ENCODE measurements at regions not wholly inside any gene's neighbourhood (a gene's known extent, or its start where the extent isn't known, plus 50 kb on each side); places are given as distances from the start of the nearest gene placed in this dataset.

DNA sequence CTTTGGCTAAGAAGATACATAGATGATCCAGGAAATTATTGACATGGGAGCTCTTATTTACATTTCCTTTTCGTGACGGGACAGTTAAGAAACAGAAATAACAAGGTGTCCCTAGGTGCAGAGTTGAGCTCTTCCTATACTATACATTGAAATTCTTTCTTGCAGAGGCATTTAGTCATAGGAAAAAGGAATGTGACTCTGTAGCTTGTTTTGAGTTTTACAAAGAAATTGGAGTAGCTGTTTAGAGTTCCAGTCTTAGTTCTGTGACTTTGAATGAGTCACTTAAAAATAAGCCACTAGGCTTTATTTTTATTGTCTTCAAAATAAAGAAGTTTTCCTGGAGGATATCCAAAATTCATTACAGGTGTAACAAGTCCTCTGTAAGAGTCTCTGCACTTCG is 723.5 kb upstream of the SGO1 start:
- H3K27ac Mint-ChIP-seq: no peak overlapping the region
- ChIA-PET POLR2A (no interaction called here), CTCF (no interaction called here)
- no peak for DNase-seq
- H3K4me3 ChIP-seq (ENCODE audit: low read length): no peak overlapping the region
- no peaks in the 10 kb centered on the region for H3K36me3 Mint-ChIP-seq
- no peaks in the 10 kb centered on the region for H3K27me3 Mint-ChIP-seq
- H3K27me3 ChIP-seq (ENCODE audit: insufficient read depth, low read length, poor library complexity, severe bottlenecking): no peaks in the 10 kb centered on the region
- no peaks in the 10 kb centered on the region for H3K4me1 Mint-ChIP-seq
- H3K9me3 ChIP-seq (ENCODE audit: low read length): no peaks in the 10 kb centered on the region
- no peak overlapping the region for H3K27ac ChIP-seq (ENCODE audit: low read depth, low read length)
- no peaks in the 10 kb centered on the region for H3K4me1 ChIP-seq (ENCODE audit: insufficient read depth, low read length)
- no peaks in the 10 kb centered on the region for H3K36me3 ChIP-seq (ENCODE audit: insufficient read depth, low read length)
- peaks cover 7 to 29% (median 11%) of the 10 kb centered on the region in 5 donors for H3K9me3 Mint-ChIP-seq
- H3K4me3 Mint-ChIP-seq: no peak overlapping the region

DNA sequence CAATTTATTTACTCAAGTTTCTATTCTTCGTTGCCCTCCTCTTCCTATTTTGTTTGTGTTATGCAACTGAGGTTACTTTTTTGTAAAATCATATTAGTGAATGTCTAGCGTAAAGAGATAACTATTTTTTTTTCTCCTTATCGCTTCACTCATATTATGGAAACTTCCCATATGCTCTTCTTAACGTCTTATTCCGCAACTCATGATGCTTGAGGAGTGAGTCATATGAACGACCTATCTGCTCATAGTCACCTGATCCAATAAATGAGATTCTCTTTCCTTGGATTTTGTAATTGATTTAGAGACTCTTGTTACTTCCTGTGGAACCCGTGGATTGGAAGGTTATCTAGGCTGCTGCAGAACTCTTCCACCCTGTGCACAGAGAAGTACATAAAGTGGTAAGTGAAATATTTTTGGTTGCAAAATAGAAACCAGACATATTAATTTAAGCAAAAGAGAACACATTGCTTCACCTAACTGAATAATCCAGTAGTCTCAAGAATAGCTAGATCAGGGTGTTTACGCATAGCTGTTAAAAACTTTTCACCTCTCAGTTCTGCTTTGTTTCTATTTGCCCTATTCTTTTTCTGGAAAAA is 719.3 kb upstream of the SGO1 start:
- H3K4me1 Mint-ChIP-seq: no peaks in the 10 kb centered on the region
- no peaks in the 10 kb centered on the region for H3K9me3 ChIP-seq (ENCODE audit: low read length)
- no peaks in the 10 kb centered on the region for H3K4me1 ChIP-seq (ENCODE audit: insufficient read depth, low read length)
- H3K27ac ChIP-seq (ENCODE audit: low read depth, low read length): no peak overlapping the region
- ChIA-PET POLR2A (no interaction called here), CTCF (no interaction called here)
- no peaks in the 10 kb centered on the region for H3K36me3 ChIP-seq (ENCODE audit: insufficient read depth, low read length)
- no peak overlapping the region for H3K4me3 ChIP-seq (ENCODE audit: low read length)
- DNase-seq: no peak
- no peaks in the 10 kb centered on the region for H3K27me3 Mint-ChIP-seq
- H3K27me3 ChIP-seq (ENCODE audit: insufficient read depth, low read length, poor library complexity, severe bottlenecking): no peaks in the 10 kb centered on the region
- no peak overlapping the region for H3K27ac Mint-ChIP-seq
- H3K9me3 Mint-ChIP-seq: peaks cover 6 to 28% (median 15%) of the 10 kb centered on the region in 5 donors
- H3K36me3 Mint-ChIP-seq: no peaks in the 10 kb centered on the region
- no peak overlapping the region for H3K4me3 Mint-ChIP-seq

DNA sequence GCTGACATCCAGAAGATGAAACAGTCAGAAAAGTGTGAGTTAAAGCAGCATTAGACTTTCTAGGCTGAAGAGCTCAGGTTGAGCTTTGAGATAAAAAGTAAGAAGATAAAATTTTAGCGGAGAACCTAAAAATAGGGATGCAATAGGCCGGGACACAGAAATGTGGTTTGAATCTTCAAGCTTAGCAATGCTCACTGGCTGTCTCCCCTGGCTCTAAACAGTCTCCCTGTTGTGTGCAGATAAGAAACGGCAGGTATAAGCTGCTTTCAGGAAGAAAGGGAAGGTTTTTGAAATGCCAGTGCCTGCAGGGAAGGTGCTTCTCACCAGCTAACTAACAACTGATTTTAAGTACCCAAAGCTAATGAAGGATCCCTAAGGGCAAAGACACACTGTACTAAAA is 718.7 kb upstream of the SGO1 start:
- Histone ChIP-seq H3K9me3 (ENCODE audit: low read length) (no peaks in the 10 kb centered on the region), H3K27me3 (ENCODE audit: insufficient read depth, low read length, poor library complexity, severe bottlenecking) (no peaks in the 10 kb centered on the region), H3K36me3 (ENCODE audit: insufficient read depth, low read length) (no peaks in the 10 kb centered on the region), H3K27ac (ENCODE audit: low read depth, low read length) (no peak overlapping the region), H3K4me1 (ENCODE audit: insufficient read depth, low read length) (no peaks in the 10 kb centered on the region), H3K4me3 (ENCODE audit: low read length) (no peak overlapping the region)
- H3K27me3 Mint-ChIP-seq: no peaks in the 10 kb centered on the region
- H3K9me3 Mint-ChIP-seq: peaks cover 12 to 30% (median 20%) of the 10 kb centered on the region in 5 donors
- H3K4me1 Mint-ChIP-seq: no peaks in the 10 kb centered on the region
- no peak for DNase-seq
- H3K27ac Mint-ChIP-seq: no peak overlapping the region
- POLR2A ChIA-PET: no interaction called here
- H3K36me3 Mint-ChIP-seq: no peaks in the 10 kb centered on the region
- CTCF ChIA-PET: no interaction called here
- H3K4me3 Mint-ChIP-seq: no peak overlapping the region

DNA sequence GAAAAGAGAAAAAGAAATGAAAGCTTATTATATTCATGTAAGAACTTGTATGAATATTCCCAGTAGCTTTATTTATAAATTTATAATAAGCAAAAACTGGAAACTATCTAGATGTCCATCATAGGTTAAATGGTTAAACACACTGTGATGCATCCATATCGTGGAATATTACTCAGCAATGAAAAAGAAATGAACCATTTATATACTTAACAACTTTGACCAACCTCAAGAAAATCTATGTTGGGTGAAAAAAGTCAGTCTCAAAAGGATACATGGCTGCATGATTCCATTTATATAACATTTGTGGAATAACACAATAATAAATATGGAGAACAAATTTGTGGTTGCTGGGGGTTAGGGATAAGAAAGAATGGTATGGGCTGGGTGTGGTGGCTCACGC is 713.0 kb upstream of the SGO1 start:
- H3K36me3 ChIP-seq (ENCODE audit: insufficient read depth, low read length): no peaks in the 10 kb centered on the region
- no peaks in the 10 kb centered on the region for H3K4me1 ChIP-seq (ENCODE audit: insufficient read depth, low read length)
- H3K27ac ChIP-seq (ENCODE audit: low read depth, low read length): no peak overlapping the region
- DNase-seq: no peak
- H3K4me1 Mint-ChIP-seq: no peaks in the 10 kb centered on the region
- ChIA-PET CTCF (no interaction called here), POLR2A (no interaction called here)
- H3K27me3 ChIP-seq (ENCODE audit: insufficient read depth, low read length, poor library complexity, severe bottlenecking): no peaks in the 10 kb centered on the region
- H3K27ac Mint-ChIP-seq: no peak overlapping the region
- no peaks in the 10 kb centered on the region for H3K9me3 ChIP-seq (ENCODE audit: low read length)
- no peaks in the 10 kb centered on the region for H3K27me3 Mint-ChIP-seq
- H3K9me3 Mint-ChIP-seq: peaks cover 22 to 46% (median 33%) of the 10 kb centered on the region in 5 donors
- no peak overlapping the region for H3K4me3 Mint-ChIP-seq
- H3K4me3 ChIP-seq (ENCODE audit: low read length): no peak overlapping the region
- no peaks in the 10 kb centered on the region for H3K36me3 Mint-ChIP-seq

DNA sequence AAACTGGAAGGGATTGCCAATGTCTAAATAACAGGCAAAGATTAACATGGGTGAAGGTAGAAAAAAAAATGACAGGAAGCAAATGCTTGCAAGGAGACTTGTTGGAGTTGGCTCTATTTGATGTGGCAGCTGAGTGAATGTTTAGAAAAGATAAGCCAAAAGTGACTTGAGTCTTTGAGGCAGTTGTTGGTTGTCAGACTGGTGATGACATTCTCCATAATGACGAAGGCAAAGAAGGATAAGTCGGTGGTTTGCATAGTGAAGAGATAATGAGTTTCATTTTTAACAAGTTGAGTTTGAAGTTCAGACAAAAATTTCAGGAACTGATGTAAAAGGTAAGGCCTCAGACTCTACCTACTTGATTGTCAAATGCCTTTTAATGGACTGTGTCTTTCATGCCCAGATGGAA is 704.1 kb upstream of the SGO1 start:
- Histone ChIP-seq H3K4me1 (ENCODE audit: insufficient read depth, low read length) (no peaks in the 10 kb centered on the region), H3K27ac (ENCODE audit: low read depth, low read length) (no peak overlapping the region), H3K27me3 (ENCODE audit: insufficient read depth, low read length, poor library complexity, severe bottlenecking) (no peaks in the 10 kb centered on the region), H3K36me3 (ENCODE audit: insufficient read depth, low read length) (no peaks in the 10 kb centered on the region), H3K4me3 (ENCODE audit: low read length) (no peak overlapping the region), H3K9me3 (ENCODE audit: low read length) (no peaks in the 10 kb centered on the region)
- CTCF ChIA-PET: no interaction called here
- POLR2A ChIA-PET: no interaction called here
- H3K9me3 Mint-ChIP-seq: peaks cover 10 to 21% (median 13%) of the 10 kb centered on the region in 5 donors
- no peaks in the 10 kb centered on the region for H3K36me3 Mint-ChIP-seq
- DNase-seq: no peak
- H3K27ac Mint-ChIP-seq: no peak overlapping the region
- H3K4me3 Mint-ChIP-seq: no peak overlapping the region
- no peaks in the 10 kb centered on the region for H3K27me3 Mint-ChIP-seq
- H3K4me1 Mint-ChIP-seq: no peaks in the 10 kb centered on the region

DNA sequence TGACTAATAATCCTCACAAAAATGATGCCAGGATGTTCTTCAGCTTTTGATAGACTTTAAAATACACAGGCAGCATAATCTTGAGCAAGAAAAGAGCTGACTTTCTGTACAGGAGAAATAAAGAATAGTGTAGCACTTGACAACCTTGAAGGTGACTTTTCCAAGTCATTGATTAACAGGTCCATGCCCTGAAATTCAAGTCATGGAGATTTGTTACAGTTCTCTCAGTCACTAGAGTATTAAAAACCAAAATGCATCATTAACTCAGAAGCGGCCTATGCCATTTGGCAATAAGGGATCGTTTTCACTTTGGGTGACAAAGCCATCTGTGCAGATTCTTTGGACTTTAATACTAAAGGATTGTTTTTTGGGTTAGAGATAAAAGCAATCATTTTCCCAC is 692.7 kb upstream of the SGO1 start:
- Mint-ChIP-seq H3K9me3 (peaks cover 12 to 33% (median 16%) of the 10 kb centered on the region in 5 donors), H3K4me1 (no peaks in the 10 kb centered on the region), H3K27me3 (peaks cover 0 to 2% of the 10 kb centered on the region in 2 donors), H3K27ac (no peak overlapping the region), H3K36me3 (no peaks in the 10 kb centered on the region), H3K4me3 (no peak overlapping the region)
- Histone ChIP-seq H3K27ac (ENCODE audit: low read depth, low read length) (no peak overlapping the region), H3K4me1 (ENCODE audit: insufficient read depth, low read length) (no peaks in the 10 kb centered on the region), H3K36me3 (ENCODE audit: insufficient read depth, low read length) (no peaks in the 10 kb centered on the region), H3K9me3 (ENCODE audit: low read length) (no peaks in the 10 kb centered on the region), H3K4me3 (ENCODE audit: low read length) (no peak overlapping the region), H3K27me3 (ENCODE audit: insufficient read depth, low read length, poor library complexity, severe bottlenecking) (no peaks in the 10 kb centered on the region)
- no peak for DNase-seq
- ChIA-PET CTCF (no interaction called here), POLR2A (no interaction called here)

DNA sequence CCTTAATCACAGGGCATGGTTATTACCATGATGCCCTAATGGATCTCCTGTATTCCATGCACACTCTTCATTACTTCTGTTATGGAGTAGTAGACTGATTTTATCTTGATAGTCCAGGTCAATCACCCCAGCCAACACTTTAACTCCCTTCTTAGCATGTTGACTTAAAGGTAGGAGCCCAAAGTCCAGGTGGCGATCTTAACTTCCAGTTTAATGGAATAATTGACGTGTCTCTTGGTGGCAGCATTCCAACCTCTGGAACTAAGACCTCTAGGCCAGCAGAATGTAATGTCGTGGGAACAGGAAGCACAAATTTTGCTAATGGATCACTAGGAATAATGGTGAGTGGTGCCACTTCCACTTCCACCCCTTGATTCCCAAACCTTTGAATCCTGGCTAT is 687.2 kb upstream of the SGO1 start:
- Mint-ChIP-seq H3K27me3 (peaks cover 0 to 2% of the 10 kb centered on the region in 2 donors), H3K4me3 (peak overlapping the region in 1 of 7 donors; percentile 44), H3K9me3 (peaks cover 15 to 36% (median 26%) of the 10 kb centered on the region in 5 donors), H3K27ac (no peak overlapping the region), H3K36me3 (no peaks in the 10 kb centered on the region), H3K4me1 (no peaks in the 10 kb centered on the region)
- no peak for DNase-seq
- Histone ChIP-seq H3K36me3 (ENCODE audit: insufficient read depth, low read length) (no peaks in the 10 kb centered on the region), H3K27me3 (ENCODE audit: insufficient read depth, low read length, poor library complexity, severe bottlenecking) (no peaks in the 10 kb centered on the region), H3K4me3 (ENCODE audit: low read length) (no peak overlapping the region), H3K4me1 (ENCODE audit: insufficient read depth, low read length) (no peaks in the 10 kb centered on the region), H3K9me3 (ENCODE audit: low read length) (no peaks in the 10 kb centered on the region), H3K27ac (ENCODE audit: low read depth, low read length) (no peak overlapping the region)
- POLR2A ChIA-PET: no interaction called here
- CTCF ChIA-PET: interaction anchor here (0.6 kb wide), 1 partner anchor 1131 kb away, joined by 3 read pairs; no protein-coding TSS in a partner anchor

DNA sequence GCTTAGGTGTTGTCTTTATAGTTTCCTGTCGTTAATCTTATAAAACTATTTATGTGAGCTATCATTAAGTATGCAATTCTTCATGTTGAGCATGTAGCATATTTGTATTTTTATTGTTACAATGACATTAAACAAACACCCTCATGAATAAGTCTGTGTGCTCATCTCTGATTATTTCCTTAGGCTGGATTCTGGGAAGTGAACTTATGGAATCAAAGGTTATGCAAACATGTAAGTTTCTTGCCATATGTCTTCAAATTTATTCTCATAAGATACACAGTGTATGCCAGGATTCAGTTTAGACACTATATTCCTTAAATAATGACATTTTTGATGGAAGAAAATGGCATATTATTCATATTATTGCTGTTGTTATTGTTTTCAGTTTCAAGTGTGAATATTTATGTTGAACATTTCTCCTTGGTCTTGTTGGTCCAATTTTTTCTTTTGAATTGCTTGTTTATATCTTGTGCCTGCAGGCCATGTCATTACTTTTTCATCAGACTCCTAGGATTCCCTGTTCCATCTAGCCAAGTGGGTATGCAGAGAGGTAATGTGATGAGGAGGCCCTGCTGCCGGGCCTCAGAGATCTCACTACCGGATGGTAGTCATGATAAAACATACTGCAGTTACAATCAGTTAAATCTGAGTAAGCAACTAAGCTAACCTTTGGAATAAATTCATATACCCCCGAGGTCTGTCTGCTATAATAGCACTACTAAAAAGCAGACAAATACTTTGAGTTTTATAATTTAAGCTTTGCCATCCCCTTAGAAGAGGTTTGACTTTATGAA is 684.3 kb upstream of the SGO1 start:
- ChIA-PET CTCF (no interaction called here), POLR2A (no interaction called here)
- Mint-ChIP-seq H3K9me3 (peaks cover 10 to 23% (median 19%) of the 10 kb centered on the region in 5 donors), H3K4me3 (no peak overlapping the region), H3K4me1 (no peaks in the 10 kb centered on the region), H3K27me3 (no peaks in the 10 kb centered on the region), H3K27ac (no peak overlapping the region), H3K36me3 (peaks cover 0 to 5% (median 0%) of the 10 kb centered on the region in 3 donors)
- Histone ChIP-seq H3K9me3 (ENCODE audit: low read length) (no peaks in the 10 kb centered on the region), H3K27me3 (ENCODE audit: insufficient read depth, low read length, poor library complexity, severe bottlenecking) (no peaks in the 10 kb centered on the region), H3K27ac (ENCODE audit: low read depth, low read length) (no peak overlapping the region), H3K4me3 (ENCODE audit: low read length) (no peak overlapping the region), H3K4me1 (ENCODE audit: insufficient read depth, low read length) (no peaks in the 10 kb centered on the region), H3K36me3 (ENCODE audit: insufficient read depth, low read length) (no peaks in the 10 kb centered on the region)
- DNase-seq: no peak
